OCI-LY7 (cell line): ENCODE measurements at regions not wholly inside any gene's neighbourhood (a gene's known extent, or its start where the extent isn't known, plus 50 kb on each side); places are given as distances from the start of the nearest gene placed in this dataset.
A peak's percentile ranks its signal among the peaks of the same experiment; 100 is the strongest.

Experiments
- BruUV-seq: library from RNA; stranded (reverse); fragments of 400-500 nt; replicated peaks from 2 replicates; lab custom pipeline; 2021; lab: Mats Ljungman, UMichigan
- CTCF ChIA-PET: fragments of 300-600 bp; sonication (Branson Sonifier 250); formaldehyde crosslinking; loops from one replicate; lab custom pipeline; 2022; ENCODE audit warnings: antibody characterized with exemption; ENCODE audit not compliant: unreplicated experiment; lab: Charles Lee
- POLR2A ChIA-PET: fragments of 300-600 bp; sonication (Branson Sonifier 250); formaldehyde crosslinking; loops from one replicate; lab custom pipeline; 2022; ENCODE audit warnings: antibody characterized with exemption; lab: Charles Lee
- DNase-seq: peaks from one replicate; pipeline ENCODE4 v3.0.0-alpha.2; 2015; ENCODE audit warnings: low spot score
- H2AFZ ChIP-seq: fragments of 200-600 bp; sonication (generic), shearing (Covaris generic); 2 replicates; pipeline ENCODE4 v1.6.1; 2014; ENCODE audit warnings: mild to moderate bottlenecking, antibody characterized with exemption, low read length, moderate library complexity
- H3K27ac ChIP-seq: fragments of 200-600 bp; sonication (generic); 2 replicates; pipeline ENCODE4 v1.5.1; 2014; ENCODE audit warnings: mixed run types, low read depth, mild to moderate bottlenecking, moderate library complexity, low read length, inconsistent platforms; ENCODE audit not compliant: poor library complexity, severe bottlenecking
- H3K36me3 ChIP-seq: fragments of 200-600 bp; sonication (generic); 2 replicates; pipeline ENCODE4 v1.6.1; 2014; ENCODE audit warnings: mild to moderate bottlenecking, antibody characterized with exemption, low read length, moderate library complexity, mixed read lengths; ENCODE audit not compliant: insufficient read depth
- H3K4me1 ChIP-seq: fragments of 200-600 bp; sonication (generic); 2 replicates; pipeline ENCODE4 v1.5.1; 2014; ENCODE audit warnings: mild to moderate bottlenecking, low read length; ENCODE audit not compliant: insufficient read depth, poor library complexity, severe bottlenecking
- H3K4me2 ChIP-seq: fragments of 200-600 bp; sonication (generic); 2 replicates; pipeline ENCODE4 v1.6.1; 2014; ENCODE audit warnings: mild to moderate bottlenecking, low read length
- H3K4me3 ChIP-seq: fragments of 200-600 bp; sonication (generic); 2 replicates; pipeline ENCODE4 v1.5.1; 2014; ENCODE audit warnings: mild to moderate bottlenecking, low read depth, low read length; ENCODE audit not compliant: poor library complexity, severe bottlenecking
- H3K79me2 ChIP-seq: fragments of 200-600 bp; sonication (generic); 2 replicates; pipeline ENCODE4 v1.6.1; 2016; ENCODE audit warnings: low read depth, mild to moderate bottlenecking, low read length, moderate library complexity, mixed read lengths; ENCODE audit not compliant: insufficient read depth
- H3K9me2 ChIP-seq: fragments of 200-600 bp; sonication (generic); 2 replicates; pipeline ENCODE4 v1.6.1; 2016; ENCODE audit warnings: mild to moderate bottlenecking, low read length, mixed read lengths; ENCODE audit not compliant: insufficient read depth
- H3K9me3 ChIP-seq: fragments of 200-600 bp; sonication (generic); 2 replicates; pipeline ENCODE4 v1.6.1; 2014; ENCODE audit warnings: mild to moderate bottlenecking, mixed run types, low read length, mixed read lengths
- H4K20me1 ChIP-seq: fragments of 200-600 bp; sonication (generic); 2 replicates; pipeline ENCODE4 v1.6.1; 2014; ENCODE audit warnings: mild to moderate bottlenecking, antibody characterized with exemption, low read length, moderate library complexity, mixed read lengths; ENCODE audit not compliant: insufficient read depth
- CTCF ChIP-seq: fragments of 200-600 bp; sonication (generic); conservative IDR thresholded peaks from 2 replicates; pipeline ENCODE4 v1.5.1; 2014; ENCODE audit warnings: mild to moderate bottlenecking, antibody characterized with exemption, low read length, moderate library complexity, mixed read lengths
- EZH2phosphoT487 ChIP-seq: fragments of 200-600 bp; sonication (generic); IDR thresholded peaks from 2 replicates; pipeline ENCODE4 v1.6.1; 2018; ENCODE audit warnings: low read depth, borderline replicate concordance, mild to moderate bottlenecking, mixed run types, antibody characterized with exemption, low read length, moderate library complexity, mixed read lengths
- intact Hi-C: fragments of 100-400 bp; cut with micrococcal nuclease; formaldehyde crosslinking; loops from one replicate; pipeline ENCODE4 v1.10.0; 2022; ENCODE audit not compliant: unreplicated experiment

GRCh38 chr5:33166948-33167347 lies 273.8 kb upstream of the TARS1 start:
- Histone ChIP-seq H3K27ac (no peak overlapping the region), H3K36me3 (no peaks in the 10 kb centered on the region), H3K9me3 (peaks cover 29% of the 10 kb centered on the region), H3K4me2 (no peak overlapping the region), H2AFZ (0 out of 2 replicates have a peak overlapping the region, but pooled peaks have one; percentile 46), H3K4me1 (no peaks in the 10 kb centered on the region), H3K9me2 (no peaks in the 10 kb centered on the region), H3K79me2 (no peaks in the 10 kb centered on the region), H4K20me1 (no peaks in the 10 kb centered on the region), H3K4me3 (no peak overlapping the region)
- TF ChIP-seq CTCF (no peak), EZH2phosphoT487 (no peak)
- no peak for DNase-seq
- BruUV-seq, result no TSS peak
- ChIA-PET POLR2A (no interaction called here), CTCF (no interaction called here)
- intact Hi-C loops, result no loop called here

DNA sequence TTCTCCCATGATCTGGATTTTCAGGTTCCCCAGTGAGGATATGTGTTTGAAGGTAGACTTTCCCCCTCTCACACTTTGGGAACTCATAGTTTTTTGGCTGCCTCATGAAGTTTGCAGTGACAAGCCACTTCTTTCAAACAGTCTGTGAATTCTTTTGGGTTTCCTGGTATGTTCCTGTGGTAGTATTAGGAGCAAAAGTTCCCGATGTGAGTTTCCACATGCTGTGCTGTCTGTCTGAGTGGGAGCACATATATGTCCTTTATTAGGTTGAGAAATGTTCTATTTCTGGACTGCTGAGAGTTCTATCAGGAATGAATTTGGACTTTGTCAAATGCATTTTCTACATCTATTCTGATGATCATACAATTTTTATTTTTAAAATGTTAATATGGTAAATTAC lies 273.2 kb upstream of the TARS1 start:
- Histone ChIP-seq H2AFZ (peak overlapping the region; percentile 46; the same call in 1 of the 2 replicates), H3K4me2 (no peak overlapping the region), H3K9me2 (no peaks in the 10 kb centered on the region), H3K4me3 (no peak overlapping the region), H3K27ac (no peak overlapping the region), H3K9me3 (peaks cover 29% of the 10 kb centered on the region), H3K79me2 (no peaks in the 10 kb centered on the region), H4K20me1 (no peaks in the 10 kb centered on the region), H3K4me1 (no peaks in the 10 kb centered on the region), H3K36me3 (no peaks in the 10 kb centered on the region)
- ChIA-PET CTCF (no interaction called here), POLR2A (interaction anchor here (0.8 kb wide), 1 partner anchor 14 kb away, joined by 3 read pairs; no protein-coding TSS in a partner anchor)
- TF ChIP-seq EZH2phosphoT487, result no peak
- no peak for TF ChIP-seq CTCF
- no peak for DNase-seq
- intact Hi-C loops, result no loop called here
- no TSS peak for BruUV-seq

DNA sequence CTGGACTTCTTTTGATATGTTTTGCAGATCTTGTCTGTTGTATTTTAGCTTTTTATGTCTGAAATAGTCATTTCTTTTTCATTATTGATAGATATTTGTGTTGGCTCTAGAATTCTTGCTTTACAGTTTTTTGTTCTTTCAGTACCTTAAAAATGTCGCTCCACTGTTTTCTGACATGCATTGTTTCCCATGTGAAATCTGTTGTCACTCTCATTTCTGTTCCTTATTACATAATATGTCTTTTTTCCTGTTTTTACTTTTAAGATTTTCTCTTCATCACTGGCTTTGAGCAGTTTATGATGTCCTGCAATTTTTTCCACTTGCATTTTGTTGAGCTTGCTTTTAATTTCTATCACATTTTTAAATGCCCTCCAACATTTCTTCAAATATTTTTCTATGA lies 270.4 kb upstream of the TARS1 start:
- no peak overlapping the region for H3K4me3 ChIP-seq
- H3K9me2 ChIP-seq, result no peaks in the 10 kb centered on the region
- H3K4me2 ChIP-seq, result no peak overlapping the region
- no TSS peak for BruUV-seq
- DNase-seq, result peak; percentile 20
- TF ChIP-seq EZH2phosphoT487 (no peak), CTCF (no peak)
- H2AFZ ChIP-seq, result no peak overlapping the region
- CTCF ChIA-PET, result no interaction called here
- no peaks in the 10 kb centered on the region for H4K20me1 ChIP-seq
- POLR2A ChIA-PET, result interaction anchor here (0.6 kb wide), 1 partner anchor 140 kb away, joined by 3 read pairs; no protein-coding TSS in a partner anchor
- no peak overlapping the region for H3K27ac ChIP-seq
- peaks cover 29% of the 10 kb centered on the region for H3K9me3 ChIP-seq
- no peaks in the 10 kb centered on the region for H3K36me3 ChIP-seq
- H3K79me2 ChIP-seq, result no peaks in the 10 kb centered on the region
- no peaks in the 10 kb centered on the region for H3K4me1 ChIP-seq
- intact Hi-C loops, result no loop called here
